ENCODE measurements at regions not wholly inside any gene's neighbourhood (a gene's known extent, or its start where the extent isn't known, plus 50 kb on each side); places are given as distances from the start of the nearest gene placed in this dataset.

- TF ChIP-seq GATA3 (IDR thresholded peaks at IDR 0.05; ENCODE audit: low read depth, low read length) (no peak), GATA2 (IDR thresholded peaks at IDR 0.05; ENCODE audit: low read depth, low read length) (no peak)
Measured at GRCh38 chr11:11717064-11717725, 95.4 kb upstream of the GALNT18 start.

- TF ChIP-seq GATA3 (IDR thresholded peaks at IDR 0.05; ENCODE audit: low read depth, low read length) (no peak), GATA2 (IDR thresholded peaks at IDR 0.05; ENCODE audit: low read depth, low read length) (no peak; the same call in 1 of the 2 replicates)
Measured at GRCh38 chr11:11710556-11710955, 88.8 kb upstream of the GALNT18 start.

GRCh38 chr11:11709447-11710239 is 87.8 kb upstream of the GALNT18 start:
- TF ChIP-seq GATA2 (IDR thresholded peaks at IDR 0.05; ENCODE audit: low read depth, low read length) = no peak
- TF ChIP-seq GATA3 (IDR thresholded peaks at IDR 0.05; ENCODE audit: low read depth, low read length) = no peak

GRCh38 chr11:11708256-11708655 is 86.5 kb upstream of the GALNT18 start:
- TF ChIP-seq GATA2 (IDR thresholded peaks at IDR 0.05; ENCODE audit: low read depth, low read length) (no peak), GATA3 (IDR thresholded peaks at IDR 0.05; ENCODE audit: low read depth, low read length) (no peak)

- TF ChIP-seq GATA2 (IDR thresholded peaks at IDR 0.05; ENCODE audit: low read depth, low read length) = no peak
- no peak for TF ChIP-seq GATA3 (IDR thresholded peaks at IDR 0.05; ENCODE audit: low read depth, low read length)
Measured at GRCh38 chr11:11706028-11706427, 84.2 kb upstream of the GALNT18 start.

- TF ChIP-seq GATA3 (IDR thresholded peaks at IDR 0.05; ENCODE audit: low read depth, low read length) (no peak), GATA2 (IDR thresholded peaks at IDR 0.05; ENCODE audit: low read depth, low read length) (no peak)
Measured at GRCh38 chr11:11703885-11704284, 82.1 kb upstream of the GALNT18 start.

GRCh38 chr11:11701070-11701469 is 79.3 kb upstream of the GALNT18 start:
- no peak for TF ChIP-seq GATA3 (IDR thresholded peaks at IDR 0.05; ENCODE audit: low read depth, low read length)
- no peak for TF ChIP-seq GATA2 (IDR thresholded peaks at IDR 0.05; ENCODE audit: low read depth, low read length)

- no peak for TF ChIP-seq GATA3 (IDR thresholded peaks at IDR 0.05; ENCODE audit: low read depth, low read length)
- no peak for TF ChIP-seq GATA2 (IDR thresholded peaks at IDR 0.05; ENCODE audit: low read depth, low read length)
Measured at GRCh38 chr11:11697796-11698195, 76.0 kb upstream of the GALNT18 start.

- TF ChIP-seq GATA3 (IDR thresholded peaks at IDR 0.05; ENCODE audit: low read depth, low read length) (no peak), GATA2 (IDR thresholded peaks at IDR 0.05; ENCODE audit: low read depth, low read length) (no peak)
Measured at GRCh38 chr11:11691296-11692151, 69.7 kb upstream of the GALNT18 start.

- TF ChIP-seq GATA2 (IDR thresholded peaks at IDR 0.05; ENCODE audit: low read depth, low read length) (no peak), GATA3 (IDR thresholded peaks at IDR 0.05; ENCODE audit: low read depth, low read length) (no peak)
Measured at GRCh38 chr11:11681536-11681935, 59.7 kb upstream of the GALNT18 start.

GRCh38 chr11:11677672-11678356 is 56.0 kb upstream of the GALNT18 start:
- TF ChIP-seq GATA2 (IDR thresholded peaks at IDR 0.05; ENCODE audit: low read depth, low read length) (no peak), GATA3 (IDR thresholded peaks at IDR 0.05; ENCODE audit: low read depth, low read length) (no peak)

- TF ChIP-seq GATA2 (IDR thresholded peaks at IDR 0.05; ENCODE audit: low read depth, low read length) (no peak), GATA3 (IDR thresholded peaks at IDR 0.05; ENCODE audit: low read depth, low read length) (no peak)
Measured at GRCh38 chr11:11675671-11676181, 53.9 kb upstream of the GALNT18 start.

GRCh38 chr11:11672789-11673188 is 51.0 kb upstream of the GALNT18 start:
- no peak for TF ChIP-seq GATA3 (IDR thresholded peaks at IDR 0.05; ENCODE audit: low read depth, low read length)
- no peak for TF ChIP-seq GATA2 (IDR thresholded peaks at IDR 0.05; ENCODE audit: low read depth, low read length)

All from SH-SY5Y (cell line).